MCF 10A (cell line): ENCODE measurements at regions not wholly inside any gene's neighbourhood (a gene's known extent, or its start where the extent isn't known, plus 50 kb on each side); places are given as distances from the start of the nearest gene placed in this dataset.

Source experiments
- BruUV-seq: library from RNA; stranded (reverse); fragments of 400-500 nt; replicated peaks from 2 replicates; lab custom pipeline; 2021; lab: Mats Ljungman, UMichigan
- CTCF ChIA-PET: fragments of 300-600 bp; sonication (Branson Sonifier 250); formaldehyde crosslinking; extraction: SDS; loops from one replicate; lab custom pipeline; 2021; ENCODE audit warnings: antibody characterized with exemption, inconsistent platforms; lab: Yijun Ruan, JAX
- POLR2A ChIA-PET: fragments of 300-600, 350-650 bp; sonication (Branson Sonifier 250); formaldehyde crosslinking; extraction: SDS; loops from one replicate; lab custom pipeline; 2020; ENCODE audit warnings: antibody characterized with exemption, inconsistent platforms; lab: Yijun Ruan, JAX
- DNase-seq: peaks from one replicate; pipeline ENCODE4 v3.0.0-alpha.2; 2018; ENCODE audit not compliant: unreplicated experiment
- H3K27ac Mint-ChIP-seq: one replicate; pipeline ENCODE4 v1.8.0; 2022; ENCODE audit warnings: mild to moderate bottlenecking, low read depth, mixed read lengths; ENCODE audit not compliant: unreplicated experiment
- H3K27me3 Mint-ChIP-seq: one replicate; pipeline ENCODE4 v1.8.0; 2022; ENCODE audit warnings: mixed read lengths; ENCODE audit not compliant: insufficient read depth, unreplicated experiment
- H3K36me3 Mint-ChIP-seq: one replicate; pipeline ENCODE4 v1.8.0; 2022; ENCODE audit warnings: mild to moderate bottlenecking, moderate library complexity, mixed read lengths; ENCODE audit not compliant: insufficient read depth, unreplicated experiment
- H3K4me1 Mint-ChIP-seq: one replicate; pipeline ENCODE4 v1.8.0; 2022; ENCODE audit warnings: mixed read lengths; ENCODE audit not compliant: insufficient read depth, unreplicated experiment
- H3K4me3 Mint-ChIP-seq: one replicate; pipeline ENCODE4 v1.8.0; 2022; ENCODE audit warnings: mild to moderate bottlenecking, moderate library complexity, mixed read lengths; ENCODE audit not compliant: unreplicated experiment
- H3K9me3 Mint-ChIP-seq: one replicate; pipeline ENCODE4 v1.8.0; 2022; ENCODE audit warnings: mixed read lengths; ENCODE audit not compliant: unreplicated experiment
- CTCF ChIP-seq: fragments of 200-600 bp; IDR thresholded peaks from one replicate; pipeline ENCODE4 v1.8.0; 2022; ENCODE audit warnings: antibody characterized with exemption, mild to moderate bottlenecking; ENCODE audit not compliant: unreplicated experiment
- intact Hi-C: fragments of 100-400 bp; cut with micrococcal nuclease; formaldehyde crosslinking; loops from 2 replicates; pipeline ENCODE4 v1.14.1; 2022

GRCh38 chr1:25039229-25039628 is 109.2 kb upstream of the RUNX3 start:
- BruUV-seq: no TSS peak
- no peaks in the 10 kb centered on the region for H3K4me1 Mint-ChIP-seq
- ChIA-PET CTCF (interaction anchor here (1.2 kb wide), 1 partner anchor 88 kb away, joined by 4 read pairs; no protein-coding TSS in a partner anchor), POLR2A (no interaction called here)
- H3K27me3 Mint-ChIP-seq: peaks cover 25% of the 10 kb centered on the region
- TF ChIP-seq CTCF: no peak
- DNase-seq: no peak
- H3K9me3 Mint-ChIP-seq: no peaks in the 10 kb centered on the region
- no peak overlapping the region for H3K27ac Mint-ChIP-seq
- H3K36me3 Mint-ChIP-seq: peaks cover 6% of the 10 kb centered on the region
- no peak overlapping the region for H3K4me3 Mint-ChIP-seq
- intact Hi-C loops: no loop called here

GRCh38 chr1:25038699-25039098 is 108.6 kb upstream of the RUNX3 start:
- ChIA-PET POLR2A (no interaction called here), CTCF (interaction anchor here (0.6 to 2.1 kb wide), 8 partner anchors 8 to 152 kb away, joined by 3 to 18 read pairs (median 4); no protein-coding TSS in a partner anchor)
- no peak overlapping the region for H3K27ac Mint-ChIP-seq
- intact Hi-C loops: no loop called here
- H3K9me3 Mint-ChIP-seq: no peaks in the 10 kb centered on the region
- H3K27me3 Mint-ChIP-seq: peaks cover 23% of the 10 kb centered on the region
- peaks cover 6% of the 10 kb centered on the region for H3K36me3 Mint-ChIP-seq
- no peak for TF ChIP-seq CTCF
- no peaks in the 10 kb centered on the region for H3K4me1 Mint-ChIP-seq
- DNase-seq: no peak
- BruUV-seq: no TSS peak
- H3K4me3 Mint-ChIP-seq: no peak overlapping the region

- BruUV-seq: no TSS peak
- peak; percentile 57 for TF ChIP-seq CTCF
- ChIA-PET CTCF (interaction anchor here (0.6 to 2.5 kb wide), 29 partner anchors 9 to 215 kb away, joined by 3 to 18 read pairs (median 4); no protein-coding TSS in a partner anchor), POLR2A (no interaction called here)
- peak; percentile 62 for DNase-seq
- no peaks in the 10 kb centered on the region for H3K9me3 Mint-ChIP-seq
- no peak overlapping the region for H3K4me3 Mint-ChIP-seq
- H3K27me3 Mint-ChIP-seq: peaks cover 23% of the 10 kb centered on the region
- H3K27ac Mint-ChIP-seq: no peak overlapping the region
- peaks cover 5% of the 10 kb centered on the region for H3K4me1 Mint-ChIP-seq
- intact Hi-C loops: loop anchor here (1.0 to 2.0 kb wide), 3 partner anchors 63 to 189 kb away; no protein-coding TSS in a partner anchor
- peaks cover 6% of the 10 kb centered on the region for H3K36me3 Mint-ChIP-seq
Measured at GRCh38 chr1:25037174-25038074, 107.3 kb upstream of the RUNX3 start.

GRCh38 chr1:25036117-25036546 is 106.1 kb upstream of the RUNX3 start:
- BruUV-seq: no TSS peak
- CTCF ChIA-PET: interaction anchor here (0.6 to 2.5 kb wide), 12 partner anchors 10 to 177 kb away, joined by 3 to 10 read pairs (median 4); no protein-coding TSS in a partner anchor
- Mint-ChIP-seq H3K36me3 (peaks cover 6% of the 10 kb centered on the region), H3K27me3 (peaks cover 10% of the 10 kb centered on the region), H3K4me1 (peaks cover 7% of the 10 kb centered on the region), H3K9me3 (no peaks in the 10 kb centered on the region), H3K27ac (no peak overlapping the region), H3K4me3 (no peak overlapping the region)
- intact Hi-C loops: loop anchor here (2.0 kb wide), 2 partner anchors 65 to 187 kb away; no protein-coding TSS in a partner anchor
- POLR2A ChIA-PET: no interaction called here
- TF ChIP-seq CTCF: no peak
- no peak for DNase-seq
